NCI-H345 treated with DMSO at 0.1 percent for 48 hours (cell line): ENCODE measurements at regions not wholly inside any gene's neighbourhood (a gene's known extent, or its start where the extent isn't known, plus 50 kb on each side); places are given as distances from the start of the nearest gene placed in this dataset.
"Not testable (repeated sequence)": the region's sequence is repeated elsewhere in the genome, so short reads cannot be mapped to it uniquely, and the experiment has no call there.

ENCODE experiments used
- DNase-seq: peaks from one replicate; lab custom pipeline; 2025; ENCODE audit not compliant: unreplicated experiment; lab: John Stamatoyannopoulos, UW

DNA sequence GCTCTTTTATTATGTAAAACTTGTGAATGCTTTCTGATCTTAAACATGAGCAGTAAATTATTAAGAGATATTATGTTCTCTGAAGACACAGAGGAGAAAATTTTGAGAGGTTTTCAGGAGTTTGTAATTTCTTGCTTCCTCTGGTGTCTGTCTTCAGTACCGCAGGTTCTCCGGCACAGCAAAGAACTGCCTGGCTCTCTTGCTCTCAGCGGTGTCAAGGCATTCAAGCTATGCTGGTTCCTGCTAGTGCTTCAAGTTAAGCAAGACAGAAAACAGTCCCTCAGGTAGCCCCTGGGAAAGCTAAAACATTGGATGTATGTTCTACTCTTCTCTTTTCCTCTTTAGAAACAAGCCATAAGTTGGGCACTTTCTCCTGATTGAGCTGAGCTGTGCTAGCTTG, 120.2 kb upstream of the CENPE start:
- DNase-seq, result no peak

- DNase-seq, result no peak
These were observed 110.1 kb upstream of the CENPE start for GRCh38 chr4:103308248-103308561.

DNA sequence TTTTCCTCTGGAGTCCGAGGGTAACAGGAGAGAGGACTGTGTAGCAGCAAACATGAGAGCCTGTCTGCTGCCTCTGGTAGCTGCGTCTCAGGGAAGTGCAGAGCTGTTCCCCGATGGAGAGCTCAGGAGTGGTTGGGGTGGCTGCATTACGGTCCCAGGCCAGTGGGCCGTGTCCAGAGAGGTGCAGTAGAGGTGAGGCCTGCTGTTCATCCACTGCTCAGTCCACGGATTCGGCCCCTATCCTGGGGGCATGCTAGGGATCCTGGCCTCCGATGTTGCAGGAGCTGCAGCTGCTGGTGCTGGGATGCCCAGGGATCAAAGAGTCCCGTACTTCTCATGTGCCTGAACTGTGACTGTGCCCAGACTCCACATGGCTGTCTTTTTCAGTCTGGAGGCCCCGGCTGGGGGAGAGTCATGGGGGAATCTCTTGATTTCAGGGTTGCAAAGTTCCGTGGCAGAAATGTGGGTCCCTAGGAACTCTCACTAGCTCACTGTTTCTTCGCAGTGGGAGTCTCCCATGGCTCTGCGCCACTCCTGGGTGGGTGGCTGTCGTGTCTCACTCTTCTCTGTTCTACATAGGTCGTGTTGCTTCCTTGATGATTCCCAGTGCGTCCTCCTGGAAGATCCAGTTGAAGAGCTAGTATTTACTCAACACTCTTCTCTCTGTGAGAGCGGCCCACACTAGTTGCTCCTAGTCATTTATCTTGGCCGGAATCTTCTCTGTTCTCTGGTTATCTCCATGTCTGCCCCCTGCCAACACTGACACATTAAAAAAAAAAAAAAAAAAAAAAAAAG, 109.5 kb upstream of the CENPE start:
- no peak for DNase-seq

GRCh38 chr4:103306870-103307375, 108.8 kb upstream of the CENPE start:
- DNase-seq, result no peak

- no peak for DNase-seq
These were observed 107.2 kb upstream of the CENPE start for GRCh38 chr4:103305355-103305754.

DNA sequence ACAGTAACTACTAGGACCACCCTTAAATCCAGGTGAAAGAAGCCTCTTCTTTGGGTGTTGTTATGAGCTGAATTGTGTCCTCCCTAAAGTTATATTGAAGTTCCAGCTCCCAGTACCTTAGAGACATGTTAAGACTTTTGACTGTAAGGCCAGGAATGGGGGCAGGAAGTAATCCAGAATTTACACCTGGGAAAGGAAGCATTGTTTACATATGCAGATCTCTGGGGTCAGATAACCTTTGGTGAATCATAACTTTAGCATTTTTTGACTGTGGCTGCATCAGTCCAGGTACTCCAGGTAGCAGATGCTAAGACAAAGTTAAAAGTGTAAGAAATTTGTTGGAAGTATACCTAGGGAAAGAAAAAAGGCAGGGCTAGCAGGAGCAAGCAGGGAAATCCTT, 104.9 kb upstream of the CENPE start:
- no peak for DNase-seq

DNA sequence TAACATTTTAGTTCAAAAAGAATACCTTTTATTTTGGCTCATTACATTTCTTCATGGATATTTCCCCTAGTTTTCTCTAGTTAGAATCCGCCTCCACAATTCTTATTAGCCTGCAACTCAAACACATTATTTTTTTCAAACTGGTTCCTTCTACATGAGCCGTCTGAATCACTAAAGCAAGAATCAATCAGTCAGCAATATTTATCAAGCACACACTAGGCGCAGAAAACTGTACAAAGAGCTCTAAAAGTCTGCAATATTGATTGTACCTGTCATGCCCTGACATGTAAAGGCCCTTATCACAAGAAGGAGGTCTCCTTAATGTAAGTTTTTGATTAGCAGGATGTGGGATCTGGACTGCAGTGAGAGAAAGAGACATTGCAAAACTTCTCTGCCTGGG, 94.8 kb upstream of the CENPE start:
- no peak for DNase-seq

- no peak for DNase-seq
These were observed 94.2 kb upstream of the CENPE start for GRCh38 chr4:103292373-103292772.

DNA sequence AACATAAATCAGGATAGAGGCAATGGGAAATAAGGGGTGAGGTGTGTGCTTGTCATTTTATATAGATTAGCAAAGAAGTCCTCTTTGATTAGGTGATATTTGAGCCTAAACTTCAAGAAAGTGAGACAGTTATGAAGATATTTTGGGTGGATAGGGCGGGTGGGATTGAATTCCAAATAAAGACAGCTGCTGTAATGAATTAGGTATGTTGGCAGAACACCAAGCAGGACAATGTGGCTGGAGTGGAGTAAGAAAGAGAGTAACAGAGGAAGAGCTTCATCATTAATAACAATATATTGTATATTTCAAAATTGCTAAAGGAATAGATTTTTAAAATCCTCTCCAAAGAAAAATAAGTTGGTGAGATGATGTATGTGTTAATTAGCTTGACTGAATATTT, 91.0 kb upstream of the CENPE start:
- DNase-seq, result no peak

GRCh38 chr4:103272174-103272573, 74.0 kb upstream of the CENPE start:
- DNase-seq, result no peak

DNA sequence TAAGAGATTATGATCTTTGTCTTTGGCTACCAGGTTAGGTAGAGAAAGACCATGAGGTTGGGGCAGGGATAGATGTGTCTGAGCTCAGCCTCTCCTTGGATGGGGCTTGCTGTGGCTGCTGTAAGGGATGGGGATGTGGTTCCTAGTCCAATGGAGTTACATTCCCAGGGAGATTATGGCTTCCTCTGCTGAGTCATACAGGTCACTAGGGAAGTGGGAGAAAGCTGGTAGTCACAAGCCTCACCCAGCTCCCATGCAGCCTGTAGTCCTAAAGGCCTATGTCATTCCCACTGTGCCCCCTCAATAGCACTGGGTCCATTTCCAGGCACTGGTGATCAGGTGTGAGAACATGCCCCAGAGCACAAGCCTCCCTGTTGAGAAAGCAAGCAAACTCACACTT, 70.6 kb upstream of the CENPE start:
- no peak for DNase-seq

DNA sequence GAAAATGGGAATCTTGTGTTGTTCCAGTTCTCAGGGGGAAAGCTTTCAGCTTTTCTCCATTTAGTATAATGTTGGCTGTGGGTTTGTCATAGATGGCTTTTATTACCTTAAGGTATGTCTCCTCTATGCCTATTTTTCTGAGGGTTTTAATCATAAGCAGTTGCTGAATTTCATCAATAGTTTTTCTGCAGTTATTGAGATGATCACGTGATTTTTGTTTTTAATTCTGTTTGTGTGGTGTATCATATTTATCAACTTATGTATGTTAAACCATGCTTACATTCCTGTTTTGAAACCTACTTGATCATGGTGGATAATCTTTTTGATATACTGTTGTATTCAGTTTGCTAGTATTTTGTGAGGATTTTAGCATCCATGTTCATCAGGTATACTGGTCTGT, 66.8 kb upstream of the CENPE start:
- no peak for DNase-seq

DNA sequence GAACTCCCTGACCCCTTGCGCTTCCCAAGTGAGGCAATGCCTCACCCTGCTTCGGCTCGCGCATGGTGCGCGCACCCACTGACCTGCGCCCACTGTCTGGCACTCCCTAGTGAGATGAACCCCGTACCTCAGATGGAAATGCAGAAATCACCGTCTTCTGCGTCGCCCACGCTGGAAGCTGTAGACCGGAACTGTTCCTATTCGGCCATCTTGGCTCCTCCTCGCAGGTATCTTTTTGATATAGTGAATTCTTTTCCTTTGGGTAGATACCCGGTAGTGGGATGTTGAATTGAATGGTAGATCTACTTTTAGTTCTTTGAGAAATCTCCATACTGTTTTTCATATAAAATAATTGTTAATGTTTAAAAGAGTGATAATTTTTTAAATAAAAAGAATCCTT, 57.9 kb upstream of the CENPE start:
- not testable (repeated sequence) for DNase-seq
